ENCODE measurements at regions not wholly inside any gene's neighbourhood (a gene's known extent, or its start where the extent isn't known, plus 50 kb on each side); places are given as distances from the start of the nearest gene placed in this dataset.
"Not testable (repeated sequence)": the region's sequence is repeated elsewhere in the genome, so short reads cannot be mapped to it uniquely, and the experiment has no call there.

DNA sequence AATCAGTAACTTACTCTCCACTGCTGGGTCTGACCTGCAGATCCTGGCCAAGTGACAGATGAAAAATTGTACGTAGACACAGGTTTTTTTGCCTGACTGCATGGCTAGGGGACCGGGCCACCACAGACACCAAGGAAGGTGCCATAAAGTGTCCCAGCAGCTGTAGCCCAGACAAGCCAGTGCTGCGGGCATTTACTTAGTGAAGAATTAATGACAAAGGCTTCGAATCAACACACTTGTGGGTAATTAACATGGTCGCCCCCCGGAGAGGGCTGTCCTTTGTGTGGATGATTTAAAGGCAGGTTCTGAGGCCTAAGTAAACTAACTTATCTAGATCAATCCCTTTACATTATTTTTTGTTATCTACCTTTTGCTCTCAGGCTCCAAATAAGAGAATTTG lies 1709.1 kb upstream of the LRRTM1 start:
- ChIA-PET CTCF (no interaction called here), POLR2A (ENCODE audit: low non-redundant PET) (no interaction called here)
- intact Hi-C loops (cut with micrococcal nuclease; ENCODE audit: unreplicated experiment), result no loop called here

DNA sequence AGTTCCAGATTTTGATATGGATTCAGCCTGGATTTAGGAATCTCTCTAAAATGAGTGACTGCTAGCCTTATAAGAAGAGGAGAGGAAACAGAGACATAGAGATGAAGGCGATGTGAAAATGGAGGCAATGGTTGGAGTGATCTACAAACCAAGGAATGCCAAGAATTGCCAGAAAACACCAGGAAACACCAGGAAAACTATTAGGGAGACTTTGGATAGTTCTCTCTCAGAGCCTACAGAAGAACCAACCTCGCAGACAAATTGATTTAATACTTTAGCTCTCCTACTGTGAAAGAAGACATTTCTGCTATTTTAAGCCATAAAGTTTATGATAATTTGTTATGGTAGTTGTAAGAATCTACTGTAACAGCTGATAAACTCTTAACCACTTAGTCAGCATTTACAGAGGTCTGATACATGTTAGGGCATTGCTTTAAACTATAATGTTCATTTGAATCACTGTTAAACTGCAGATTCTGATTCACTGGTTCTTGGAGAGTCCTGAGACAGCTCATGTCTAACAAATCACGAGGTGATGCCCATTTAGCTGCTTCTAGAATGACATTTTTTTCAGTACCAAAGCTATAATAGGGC lies 1702.6 kb upstream of the LRRTM1 start:
- DNase-seq (ENCODE audit: low spot score), result no peak
- Histone ChIP-seq H3K36me3 (ENCODE audit: insufficient read depth, low read length, poor library complexity, severe bottlenecking) (no peaks in the 10 kb centered on the region), H3K27me3 (replicated peaks; ENCODE audit: insufficient read depth, low read depth, low read length, poor library complexity) (no peaks in the 10 kb centered on the region), H3K9me3 (ENCODE audit: low read depth, low read length, poor library complexity, severe bottlenecking) (peaks cover 33% of the 10 kb centered on the region), H3K27ac (ENCODE audit: low read depth, low read length, poor library complexity, severe bottlenecking) (no peak overlapping the region), H3K4me1 (ENCODE audit: insufficient read depth, low read length, poor library complexity, severe bottlenecking) (no peaks in the 10 kb centered on the region), H3K4me3 (ENCODE audit: low read depth, low read length, poor library complexity, severe bottlenecking) (no peak overlapping the region)
- intact Hi-C loops (cut with micrococcal nuclease; ENCODE audit: unreplicated experiment), result no loop called here
- TF ChIP-seq, protein P1, sequence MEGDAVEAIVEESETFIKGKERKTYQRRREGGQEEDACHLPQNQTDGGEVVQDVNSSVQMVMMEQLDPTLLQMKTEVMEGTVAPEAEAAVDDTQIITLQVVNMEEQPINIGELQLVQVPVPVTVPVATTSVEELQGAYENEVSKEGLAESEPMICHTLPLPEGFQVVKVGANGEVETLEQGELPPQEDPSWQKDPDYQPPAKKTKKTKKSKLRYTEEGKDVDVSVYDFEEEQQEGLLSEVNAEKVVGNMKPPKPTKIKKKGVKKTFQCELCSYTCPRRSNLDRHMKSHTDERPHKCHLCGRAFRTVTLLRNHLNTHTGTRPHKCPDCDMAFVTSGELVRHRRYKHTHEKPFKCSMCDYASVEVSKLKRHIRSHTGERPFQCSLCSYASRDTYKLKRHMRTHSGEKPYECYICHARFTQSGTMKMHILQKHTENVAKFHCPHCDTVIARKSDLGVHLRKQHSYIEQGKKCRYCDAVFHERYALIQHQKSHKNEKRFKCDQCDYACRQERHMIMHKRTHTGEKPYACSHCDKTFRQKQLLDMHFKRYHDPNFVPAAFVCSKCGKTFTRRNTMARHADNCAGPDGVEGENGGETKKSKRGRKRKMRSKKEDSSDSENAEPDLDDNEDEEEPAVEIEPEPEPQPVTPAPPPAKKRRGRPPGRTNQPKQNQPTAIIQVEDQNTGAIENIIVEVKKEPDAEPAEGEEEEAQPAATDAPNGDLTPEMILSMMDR (conservative IDR thresholded peaks at IDR 0.05; ENCODE audit: low read depth, low read length), result no peak
- TF ChIP-seq EZH2 (IDR thresholded peaks at IDR 0.05; ENCODE audit: borderline replicate concordance, low read depth, low read length, poor library complexity, severe bottlenecking), result no peak
- ChIA-PET POLR2A (ENCODE audit: low non-redundant PET) (interaction anchor here (0.7 kb wide), 1 partner anchor 136 kb away, joined by 4 read pairs; no protein-coding TSS in a partner anchor), CTCF (no interaction called here)
- no TSS peak for BruUV-seq (replicated peaks)

More for the DNA sequence above, 1709.1 kb upstream of the LRRTM1 start:
- BruUV-seq (replicated peaks), result no TSS peak
- Histone ChIP-seq H3K36me3 (ENCODE audit: insufficient read depth, low read length, poor library complexity, severe bottlenecking) (no peaks in the 10 kb centered on the region), H3K9me3 (ENCODE audit: low read depth, low read length, poor library complexity, severe bottlenecking) (peaks cover 9% of the 10 kb centered on the region), H3K27me3 (replicated peaks; ENCODE audit: insufficient read depth, low read depth, low read length, poor library complexity) (no peaks in the 10 kb centered on the region), H3K4me3 (ENCODE audit: low read depth, low read length, poor library complexity, severe bottlenecking) (no peak overlapping the region), H3K4me1 (ENCODE audit: insufficient read depth, low read length, poor library complexity, severe bottlenecking) (no peaks in the 10 kb centered on the region), H3K27ac (ENCODE audit: low read depth, low read length, poor library complexity, severe bottlenecking) (no peak overlapping the region)
- no peak for DNase-seq (ENCODE audit: low spot score)
- TF ChIP-seq, protein P1 (conservative IDR thresholded peaks at IDR 0.05; ENCODE audit: low read depth, low read length), result no peak
- no peak for TF ChIP-seq EZH2 (IDR thresholded peaks at IDR 0.05; ENCODE audit: borderline replicate concordance, low read depth, low read length, poor library complexity, severe bottlenecking)

DNA sequence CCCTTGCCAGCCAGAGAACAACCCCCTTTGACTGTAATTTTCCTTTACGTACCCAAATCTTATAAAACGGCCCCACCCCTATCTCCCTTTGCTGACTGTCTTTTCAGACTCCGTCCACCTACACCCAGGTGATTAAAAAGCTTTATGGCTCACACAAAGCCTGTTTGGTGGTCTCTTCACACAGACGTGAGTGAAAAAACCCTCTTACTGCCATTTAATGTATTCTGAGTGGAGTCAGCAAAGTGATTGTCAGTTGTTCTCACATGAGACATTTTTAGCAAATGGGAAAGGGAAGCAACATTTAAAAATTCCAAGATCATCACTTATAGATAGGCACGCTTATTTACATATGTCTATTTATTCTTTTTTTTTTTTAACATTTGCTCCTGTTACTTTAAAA lies 1701.3 kb upstream of the LRRTM1 start:
- H3K4me1 ChIP-seq (ENCODE audit: insufficient read depth, low read length, poor library complexity, severe bottlenecking); H3K27me3 ChIP-seq (replicated peaks; ENCODE audit: insufficient read depth, low read depth, low read length, poor library complexity); BruUV-seq (replicated peaks); CTCF ChIA-PET; H3K36me3 ChIP-seq (ENCODE audit: insufficient read depth, low read length, poor library complexity, severe bottlenecking); intact Hi-C loops (cut with micrococcal nuclease; ENCODE audit: unreplicated experiment); H3K27ac ChIP-seq (ENCODE audit: low read depth, low read length, poor library complexity, severe bottlenecking); H3K4me3 ChIP-seq (ENCODE audit: low read depth, low read length, poor library complexity, severe bottlenecking); DNase-seq (ENCODE audit: low spot score); POLR2A ChIA-PET (ENCODE audit: low non-redundant PET): not testable (repeated sequence)
- peaks cover 38% of the 10 kb centered on the region for H3K9me3 ChIP-seq (ENCODE audit: low read depth, low read length, poor library complexity, severe bottlenecking)

DNA sequence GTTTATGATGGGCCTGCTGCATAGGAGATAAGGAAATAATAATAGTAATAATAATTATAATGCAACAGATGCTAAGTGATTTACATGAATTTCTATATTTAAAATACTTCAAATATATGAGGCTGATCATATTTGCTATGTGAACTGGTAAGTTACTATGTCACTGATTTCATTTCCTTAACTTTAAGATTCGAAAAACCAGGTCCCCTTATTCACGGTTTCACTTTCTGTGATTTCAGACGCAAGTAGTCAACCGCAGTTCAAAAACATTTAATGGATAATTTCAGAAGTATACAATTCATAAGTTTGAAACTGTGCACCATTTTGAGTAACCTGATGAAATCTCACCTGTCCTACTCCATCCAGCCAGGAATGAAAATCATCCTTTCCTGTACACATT lies 1697.1 kb upstream of the LRRTM1 start:
- BruUV-seq (replicated peaks), result no TSS peak
- H3K4me1 ChIP-seq (ENCODE audit: insufficient read depth, low read length, poor library complexity, severe bottlenecking), result no peaks in the 10 kb centered on the region
- intact Hi-C loops (cut with micrococcal nuclease; ENCODE audit: unreplicated experiment), result no loop called here
- ChIA-PET CTCF (no interaction called here), POLR2A (ENCODE audit: low non-redundant PET) (no interaction called here)
- no peaks in the 10 kb centered on the region for H3K27me3 ChIP-seq (replicated peaks; ENCODE audit: insufficient read depth, low read depth, low read length, poor library complexity)
- H3K9me3 ChIP-seq (ENCODE audit: low read depth, low read length, poor library complexity, severe bottlenecking), result peaks cover 22% of the 10 kb centered on the region
- H3K36me3 ChIP-seq (ENCODE audit: insufficient read depth, low read length, poor library complexity, severe bottlenecking), result no peaks in the 10 kb centered on the region
- H3K27ac ChIP-seq (ENCODE audit: low read depth, low read length, poor library complexity, severe bottlenecking), result no peak overlapping the region
- no peak for DNase-seq (ENCODE audit: low spot score)
- no peak overlapping the region for H3K4me3 ChIP-seq (ENCODE audit: low read depth, low read length, poor library complexity, severe bottlenecking)
- TF ChIP-seq EZH2 (IDR thresholded peaks at IDR 0.05; ENCODE audit: borderline replicate concordance, low read depth, low read length, poor library complexity, severe bottlenecking), result no peak
- TF ChIP-seq, protein P1 (conservative IDR thresholded peaks at IDR 0.05; ENCODE audit: low read depth, low read length), result no peak

Measured in A673 (cell line).